Memory B cell (primary cell): ENCODE measurements at regions not wholly inside any gene's neighbourhood (a gene's known extent, or its start where the extent isn't known, plus 50 kb on each side); places are given as distances from the start of the nearest gene placed in this dataset.

Experiments used
- ATAC-seq: fragments of 150-1000 bp; cut with Tn5 transposase; 2 replicates; pipeline ENCODE4 v1.10.0; 2021; ENCODE audit warnings: low read depth, mild to moderate bottlenecking, moderate library complexity
- DNase-seq, 2 donors: peaks; one replicate each; pipeline ENCODE4 v3.0.0; 2022; ENCODE audit warnings: low spot score in 2 of 2
- H3K27ac Mint-ChIP-seq: one replicate; pipeline ENCODE4 v1.8.0; 2022; ENCODE audit warnings: mild to moderate bottlenecking, moderate library complexity, mixed read lengths
- H3K27me3 Mint-ChIP-seq: one replicate; pipeline ENCODE4 v1.8.0; 2022; ENCODE audit warnings: mixed read lengths
- H3K36me3 Mint-ChIP-seq: one replicate; pipeline ENCODE4 v1.8.0; 2022; ENCODE audit warnings: mild to moderate bottlenecking, mixed read lengths
- H3K4me1 Mint-ChIP-seq: one replicate; pipeline ENCODE4 v1.8.0; 2022; ENCODE audit warnings: mixed read lengths
- H3K4me3 Mint-ChIP-seq: one replicate; pipeline ENCODE4 v1.8.0; 2022; ENCODE audit warnings: mild to moderate bottlenecking, moderate library complexity, mixed read lengths
- H3K9me3 Mint-ChIP-seq: one replicate; pipeline ENCODE4 v1.8.0; 2022; ENCODE audit warnings: mixed read lengths

GRCh38 chr6:139925894-139926641 is 551.6 kb upstream of the CITED2 start:
- no peaks in the 10 kb centered on the region for H3K27me3 Mint-ChIP-seq
- ATAC-seq (no peak), DNase-seq (no peak)
- H3K4me1 Mint-ChIP-seq, result no peaks in the 10 kb centered on the region
- no peaks in the 10 kb centered on the region for H3K9me3 Mint-ChIP-seq
- H3K36me3 Mint-ChIP-seq, result no peaks in the 10 kb centered on the region
- no peak overlapping the region for H3K27ac Mint-ChIP-seq
- no peak overlapping the region for H3K4me3 Mint-ChIP-seq

GRCh38 chr6:139923964-139924475 is 549.6 kb upstream of the CITED2 start:
- Mint-ChIP-seq H3K4me3 (no peak overlapping the region), H3K27me3 (no peaks in the 10 kb centered on the region), H3K4me1 (peaks cover 11% of the 10 kb centered on the region), H3K27ac (no peak overlapping the region), H3K36me3 (no peaks in the 10 kb centered on the region), H3K9me3 (no peaks in the 10 kb centered on the region)
- DNase-seq (no peak), ATAC-seq (no peak)

GRCh38 chr6:139922236-139922635 is 547.8 kb upstream of the CITED2 start:
- Mint-ChIP-seq H3K4me3 (no peak overlapping the region), H3K4me1 (peaks cover 11% of the 10 kb centered on the region), H3K27ac (no peak overlapping the region), H3K9me3 (no peaks in the 10 kb centered on the region), H3K36me3 (no peaks in the 10 kb centered on the region), H3K27me3 (no peaks in the 10 kb centered on the region)
- DNase-seq (no peak), ATAC-seq (no peak)

GRCh38 chr6:139920776-139921100 is 546.3 kb upstream of the CITED2 start:
- Mint-ChIP-seq H3K27me3 (no peaks in the 10 kb centered on the region), H3K27ac (no peak overlapping the region), H3K4me1 (peaks cover 11% of the 10 kb centered on the region), H3K9me3 (no peaks in the 10 kb centered on the region), H3K36me3 (no peaks in the 10 kb centered on the region), H3K4me3 (no peak overlapping the region)
- no peak for ATAC-seq
- DNase-seq, result no peak

- no peaks in the 10 kb centered on the region for H3K9me3 Mint-ChIP-seq
- ATAC-seq (peak; percentile 70), DNase-seq (peak in 1 of 2 donors; percentile 11)
- H3K27me3 Mint-ChIP-seq, result no peaks in the 10 kb centered on the region
- peak overlapping the region; percentile 39 for H3K27ac Mint-ChIP-seq
- peak overlapping the region; percentile 66 for H3K4me3 Mint-ChIP-seq
- peaks cover 11% of the 10 kb centered on the region for H3K4me1 Mint-ChIP-seq
- H3K36me3 Mint-ChIP-seq, result no peaks in the 10 kb centered on the region
These were observed 545.8 kb upstream of the CITED2 start for GRCh38 chr6:139920027-139920775.

- Mint-ChIP-seq H3K4me1 (peaks cover 11% of the 10 kb centered on the region), H3K36me3 (no peaks in the 10 kb centered on the region), H3K9me3 (no peaks in the 10 kb centered on the region), H3K27ac (peak overlapping the region; percentile 39), H3K27me3 (no peaks in the 10 kb centered on the region), H3K4me3 (peak overlapping the region; percentile 66)
- DNase-seq, result no peak
- ATAC-seq, result peak; percentile 82
These were observed 544.9 kb upstream of the CITED2 start for GRCh38 chr6:139919107-139920026.

GRCh38 chr6:139917951-139918630 is 543.6 kb upstream of the CITED2 start:
- Mint-ChIP-seq H3K27ac (peak overlapping the region; percentile 25), H3K4me1 (peaks cover 11% of the 10 kb centered on the region), H3K27me3 (no peaks in the 10 kb centered on the region), H3K36me3 (no peaks in the 10 kb centered on the region), H3K4me3 (no peak overlapping the region), H3K9me3 (peaks cover 1% of the 10 kb centered on the region)
- no peak for ATAC-seq
- no peak for DNase-seq

GRCh38 chr6:139914910-139915309 is 540.5 kb upstream of the CITED2 start:
- Mint-ChIP-seq H3K36me3 (no peaks in the 10 kb centered on the region), H3K27ac (no peak overlapping the region)
- DNase-seq, result no peak

GRCh38 chr6:139912735-139913400 is 538.4 kb upstream of the CITED2 start:
- no peaks in the 10 kb centered on the region for H3K4me1 Mint-ChIP-seq
- H3K27ac Mint-ChIP-seq, result no peak overlapping the region
- H3K9me3 Mint-ChIP-seq, result peaks cover 1% of the 10 kb centered on the region
- DNase-seq (no peak), ATAC-seq (no peak)
- no peaks in the 10 kb centered on the region for H3K27me3 Mint-ChIP-seq
- H3K4me3 Mint-ChIP-seq, result no peak overlapping the region
- H3K36me3 Mint-ChIP-seq, result no peaks in the 10 kb centered on the region

More at GRCh38 chr6:139914910-139915309, 540.5 kb upstream of the CITED2 start:
- H3K9me3 Mint-ChIP-seq, result peaks cover 1% of the 10 kb centered on the region
- no peak overlapping the region for H3K4me3 Mint-ChIP-seq
- peaks cover 6% of the 10 kb centered on the region for H3K4me1 Mint-ChIP-seq
- H3K27me3 Mint-ChIP-seq, result no peaks in the 10 kb centered on the region
- ATAC-seq, result no peak

GRCh38 chr6:139909992-139910391 is 535.5 kb upstream of the CITED2 start:
- Mint-ChIP-seq H3K36me3 (no peaks in the 10 kb centered on the region), H3K4me3 (no peak overlapping the region), H3K27ac (no peak overlapping the region), H3K27me3 (no peaks in the 10 kb centered on the region), H3K9me3 (peaks cover 1% of the 10 kb centered on the region), H3K4me1 (no peaks in the 10 kb centered on the region)
- no peak for DNase-seq
- ATAC-seq, result no peak

GRCh38 chr6:139905404-139906052 is 531.1 kb upstream of the CITED2 start:
- no peak overlapping the region for H3K4me3 Mint-ChIP-seq
- no peak overlapping the region for H3K27ac Mint-ChIP-seq
- peaks cover 16% of the 10 kb centered on the region for H3K4me1 Mint-ChIP-seq
- DNase-seq, result no peak
- no peak for ATAC-seq
- H3K36me3 Mint-ChIP-seq, result peaks cover 4% of the 10 kb centered on the region
- H3K9me3 Mint-ChIP-seq, result no peaks in the 10 kb centered on the region
- H3K27me3 Mint-ChIP-seq, result no peaks in the 10 kb centered on the region

GRCh38 chr6:139904568-139904967 is 530.1 kb upstream of the CITED2 start:
- no peak overlapping the region for H3K4me3 Mint-ChIP-seq
- peaks cover 4% of the 10 kb centered on the region for H3K36me3 Mint-ChIP-seq
- ATAC-seq, result no peak
- H3K9me3 Mint-ChIP-seq, result no peaks in the 10 kb centered on the region
- no peaks in the 10 kb centered on the region for H3K27me3 Mint-ChIP-seq
- peaks cover 16% of the 10 kb centered on the region for H3K4me1 Mint-ChIP-seq
- DNase-seq, result no peak
- H3K27ac Mint-ChIP-seq, result peak overlapping the region; percentile 86

GRCh38 chr6:139904158-139904533 is 529.7 kb upstream of the CITED2 start:
- ATAC-seq (no peak), DNase-seq (no peak)
- no peaks in the 10 kb centered on the region for H3K27me3 Mint-ChIP-seq
- H3K4me1 Mint-ChIP-seq, result peaks cover 16% of the 10 kb centered on the region
- no peaks in the 10 kb centered on the region for H3K9me3 Mint-ChIP-seq
- H3K4me3 Mint-ChIP-seq, result no peak overlapping the region
- H3K27ac Mint-ChIP-seq, result peak overlapping the region; percentile 86
- H3K36me3 Mint-ChIP-seq, result peaks cover 4% of the 10 kb centered on the region
